ENCODE measurements at regions not wholly inside any gene's neighbourhood (a gene's known extent, or its start where the extent isn't known, plus 50 kb on each side); places are given as distances from the start of the nearest gene placed in this dataset.

DNA sequence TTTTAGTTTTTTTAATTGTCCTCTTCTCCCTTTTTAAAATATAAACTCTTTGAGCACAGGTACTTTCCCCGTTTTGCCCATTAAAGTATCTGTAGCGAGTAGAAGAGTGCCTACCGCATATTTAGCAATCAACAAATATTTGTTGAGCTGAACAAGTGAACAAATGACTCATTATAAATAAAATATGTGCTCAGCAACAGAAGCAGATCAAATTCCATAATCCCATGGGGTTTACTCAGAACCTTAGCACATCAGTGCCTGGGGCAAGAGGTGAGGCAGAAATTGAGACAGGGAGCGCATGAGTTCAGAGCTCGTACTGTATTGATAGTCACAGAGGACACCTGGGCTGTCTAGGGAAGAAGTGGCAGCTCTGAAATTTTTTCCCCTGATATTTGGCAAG is 161.0 kb downstream of the SEM1 start:
- no peaks in the 10 kb centered on the region for H3K79me2 ChIP-seq (ENCODE audit: control insufficient read depth, insufficient read depth, low read length)
- no peak overlapping the region for H3K4me3 ChIP-seq (replicated peaks in 1 of 4; ENCODE audit: control extremely low read depth in 1 of 4, insufficient read depth in 1 of 4, low read depth in 3 of 4, low read length in 4 of 4)
- no peaks in the 10 kb centered on the region for H3K9me3 ChIP-seq (ENCODE audit: control insufficient read depth, insufficient read depth, low read depth, low read length)
- H3K9ac ChIP-seq (ENCODE audit: insufficient read depth, low read length), result no peak overlapping the region
- H3K4me2 ChIP-seq (ENCODE audit: extremely low read depth, insufficient read depth, low read length), result no peak overlapping the region
- no peak for DNase-seq (ENCODE audit: low read depth in 2 of 2)
- no peaks in the 10 kb centered on the region for H3K36me3 ChIP-seq (ENCODE audit: control insufficient read depth, insufficient read depth, low read length)
- H3K27me3 ChIP-seq (ENCODE audit: control insufficient read depth, insufficient read depth, low read length), result no peaks in the 10 kb centered on the region
- TF ChIP-seq, protein P1, sequence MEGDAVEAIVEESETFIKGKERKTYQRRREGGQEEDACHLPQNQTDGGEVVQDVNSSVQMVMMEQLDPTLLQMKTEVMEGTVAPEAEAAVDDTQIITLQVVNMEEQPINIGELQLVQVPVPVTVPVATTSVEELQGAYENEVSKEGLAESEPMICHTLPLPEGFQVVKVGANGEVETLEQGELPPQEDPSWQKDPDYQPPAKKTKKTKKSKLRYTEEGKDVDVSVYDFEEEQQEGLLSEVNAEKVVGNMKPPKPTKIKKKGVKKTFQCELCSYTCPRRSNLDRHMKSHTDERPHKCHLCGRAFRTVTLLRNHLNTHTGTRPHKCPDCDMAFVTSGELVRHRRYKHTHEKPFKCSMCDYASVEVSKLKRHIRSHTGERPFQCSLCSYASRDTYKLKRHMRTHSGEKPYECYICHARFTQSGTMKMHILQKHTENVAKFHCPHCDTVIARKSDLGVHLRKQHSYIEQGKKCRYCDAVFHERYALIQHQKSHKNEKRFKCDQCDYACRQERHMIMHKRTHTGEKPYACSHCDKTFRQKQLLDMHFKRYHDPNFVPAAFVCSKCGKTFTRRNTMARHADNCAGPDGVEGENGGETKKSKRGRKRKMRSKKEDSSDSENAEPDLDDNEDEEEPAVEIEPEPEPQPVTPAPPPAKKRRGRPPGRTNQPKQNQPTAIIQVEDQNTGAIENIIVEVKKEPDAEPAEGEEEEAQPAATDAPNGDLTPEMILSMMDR (conservative IDR thresholded peaks at IDR 0.05 in 1 of 2, IDR thresholded peaks at IDR 0.05 in 1 of 2; ENCODE audit: low read depth in 1 of 2, low read length in 2 of 2), result no peak
- TF ChIP-seq EZH2 (IDR thresholded peaks at IDR 0.05; ENCODE audit: low read length, missing control alignments), result no peak
- H2AFZ ChIP-seq (ENCODE audit: low read length), result no peak overlapping the region
- H3K4me1 ChIP-seq (ENCODE audit: control insufficient read depth, extremely low read depth, insufficient read depth, low read length), result no peaks in the 10 kb centered on the region
- H4K20me1 ChIP-seq (ENCODE audit: control insufficient read depth, extremely low read depth, insufficient read depth, low read length), result no peaks in the 10 kb centered on the region
- H3K27ac ChIP-seq (ENCODE audit: insufficient read depth, low read length), result no peak overlapping the region

DNA sequence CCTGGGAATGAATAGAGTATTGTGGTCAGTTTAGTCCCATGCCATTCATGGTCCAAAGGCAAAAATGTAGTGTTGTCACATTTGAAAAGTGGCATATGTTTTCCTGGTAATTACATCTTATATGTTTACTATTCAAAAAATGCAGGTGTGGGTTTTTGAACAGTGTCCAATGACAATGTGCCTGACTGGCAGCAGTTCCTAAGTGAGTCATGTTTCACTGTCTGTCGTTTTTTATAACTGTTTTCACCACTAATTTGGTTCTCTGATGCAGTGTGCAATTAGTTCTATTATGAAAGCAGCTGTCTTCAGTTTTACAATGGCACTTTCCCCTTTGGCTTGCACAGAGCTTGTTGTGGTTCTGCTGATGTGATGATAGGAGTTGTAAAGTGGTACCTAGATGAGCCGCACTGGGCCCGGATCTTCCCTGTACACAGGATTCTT is 162.3 kb downstream of the SEM1 start:
- H2AFZ ChIP-seq (ENCODE audit: low read length), result no peak overlapping the region

DNA sequence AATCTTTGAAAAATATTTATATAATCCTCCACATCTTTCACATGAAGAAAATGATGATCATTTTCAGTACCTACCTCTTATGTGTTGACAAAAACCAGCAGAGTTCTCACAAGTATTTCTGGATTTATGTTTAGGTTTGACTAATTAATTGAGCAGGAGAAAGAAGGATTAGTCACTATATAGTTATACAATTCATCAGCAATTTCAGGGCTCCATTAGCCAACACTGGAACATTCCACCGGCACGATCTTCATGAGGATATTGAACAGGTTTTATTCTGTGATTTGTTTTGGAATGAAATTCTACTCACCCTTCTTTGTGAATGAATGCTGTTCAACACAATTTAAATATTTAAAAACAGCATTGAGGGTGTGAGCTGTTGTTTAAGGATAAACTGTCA is 163.2 kb downstream of the SEM1 start:
- no peaks in the 10 kb centered on the region for H3K9me3 ChIP-seq (ENCODE audit: control insufficient read depth, insufficient read depth, low read depth, low read length)
- no peak overlapping the region for H3K9ac ChIP-seq (ENCODE audit: insufficient read depth, low read length)
- H3K27me3 ChIP-seq (ENCODE audit: control insufficient read depth, insufficient read depth, low read length), result no peaks in the 10 kb centered on the region
- no peaks in the 10 kb centered on the region for H3K36me3 ChIP-seq (ENCODE audit: control insufficient read depth, insufficient read depth, low read length)
- no peak overlapping the region for H3K4me3 ChIP-seq (replicated peaks in 1 of 4; ENCODE audit: control extremely low read depth in 1 of 4, insufficient read depth in 1 of 4, low read depth in 3 of 4, low read length in 4 of 4)
- no peaks in the 10 kb centered on the region for H4K20me1 ChIP-seq (ENCODE audit: control insufficient read depth, extremely low read depth, insufficient read depth, low read length)
- no peak overlapping the region for H3K27ac ChIP-seq (ENCODE audit: insufficient read depth, low read length)
- H3K4me2 ChIP-seq (ENCODE audit: extremely low read depth, insufficient read depth, low read length), result no peak overlapping the region
- no peak overlapping the region for H2AFZ ChIP-seq (ENCODE audit: low read length)
- no peaks in the 10 kb centered on the region for H3K4me1 ChIP-seq (ENCODE audit: control insufficient read depth, extremely low read depth, insufficient read depth, low read length)
- H3K79me2 ChIP-seq (ENCODE audit: control insufficient read depth, insufficient read depth, low read length), result no peaks in the 10 kb centered on the region
- no peak for DNase-seq (ENCODE audit: low read depth in 2 of 2)
- no peak for TF ChIP-seq EZH2 (IDR thresholded peaks at IDR 0.05; ENCODE audit: low read length, missing control alignments)
- TF ChIP-seq, protein P1 (conservative IDR thresholded peaks at IDR 0.05 in 1 of 2, IDR thresholded peaks at IDR 0.05 in 1 of 2; ENCODE audit: low read depth in 1 of 2, low read length in 2 of 2), result no peak

More for the DNA sequence above, 162.3 kb downstream of the SEM1 start:
- Histone ChIP-seq H3K79me2 (ENCODE audit: control insufficient read depth, insufficient read depth, low read length) (no peaks in the 10 kb centered on the region), H3K4me3 (replicated peaks in 1 of 4; ENCODE audit: control extremely low read depth in 1 of 4, insufficient read depth in 1 of 4, low read depth in 3 of 4, low read length in 4 of 4) (no peak overlapping the region), H3K9me3 (ENCODE audit: control insufficient read depth, insufficient read depth, low read depth, low read length) (no peaks in the 10 kb centered on the region), H4K20me1 (ENCODE audit: control insufficient read depth, extremely low read depth, insufficient read depth, low read length) (no peaks in the 10 kb centered on the region), H3K27ac (ENCODE audit: insufficient read depth, low read length) (no peak overlapping the region), H3K9ac (ENCODE audit: insufficient read depth, low read length) (no peak overlapping the region), H3K4me1 (ENCODE audit: control insufficient read depth, extremely low read depth, insufficient read depth, low read length) (no peaks in the 10 kb centered on the region), H3K27me3 (ENCODE audit: control insufficient read depth, insufficient read depth, low read length) (no peaks in the 10 kb centered on the region), H3K36me3 (ENCODE audit: control insufficient read depth, insufficient read depth, low read length) (no peaks in the 10 kb centered on the region), H3K4me2 (ENCODE audit: extremely low read depth, insufficient read depth, low read length) (no peak overlapping the region)
- no peak for DNase-seq (ENCODE audit: low read depth in 2 of 2)
- TF ChIP-seq, protein P1 (conservative IDR thresholded peaks at IDR 0.05 in 1 of 2, IDR thresholded peaks at IDR 0.05 in 1 of 2; ENCODE audit: low read depth in 1 of 2, low read length in 2 of 2), result no peak
- TF ChIP-seq EZH2 (IDR thresholded peaks at IDR 0.05; ENCODE audit: low read length, missing control alignments), result no peak

Data from fibroblast of lung (primary cell).